RWPE2 (cell line): ENCODE measurements at regions not wholly inside any gene's neighbourhood (a gene's known extent, or its start where the extent isn't known, plus 50 kb on each side); places are given as distances from the start of the nearest gene placed in this dataset.
"Not testable (repeated sequence)": the region's sequence is repeated elsewhere in the genome, so short reads cannot be mapped to it uniquely, and the experiment has no call there.

Experiments
- ATAC-seq: fragments of 200-7000 bp; cut with Tn5 transposase; 3 replicates; pipeline ENCODE4 v1.9.1; 2021; ENCODE audit warnings: low read depth
- DNase-seq: peaks from one replicate; pipeline ENCODE4 v3.0.0-alpha.2; 2020; ENCODE audit warnings: low spot score
- H3K27ac ChIP-seq: fragments of 450-650 bp; 2 replicates; pipeline ENCODE4 v1.5.1; 2017; ENCODE audit warnings: mild to moderate bottlenecking; ENCODE audit not compliant: poor library complexity, severe bottlenecking
- H3K27me3 ChIP-seq: fragments of 250-450 bp; sonication (Bioruptor Pico); 2 replicates; pipeline ENCODE4 v1.5.1; 2021; ENCODE audit warnings: mild to moderate bottlenecking, moderate library complexity; ENCODE audit not compliant: insufficient read depth, poor library complexity, severe bottlenecking
- H3K36me3 ChIP-seq: fragments of 250-450 bp; sonication (Bioruptor Pico); 2 replicates; pipeline ENCODE4 v1.5.1; 2020; ENCODE audit warnings: low read depth, mild to moderate bottlenecking, moderate library complexity
- H3K4me1 ChIP-seq: fragments of 250-450 bp; sonication (Bioruptor Pico); 2 replicates; pipeline ENCODE4 v1.5.1; 2021; ENCODE audit warnings: mild to moderate bottlenecking, moderate library complexity; ENCODE audit not compliant: insufficient read depth, poor library complexity, severe bottlenecking
- H3K4me3 ChIP-seq: fragments of 250-450 bp; sonication (Bioruptor Pico); 2 replicates; pipeline ENCODE4 v1.5.1; 2021; ENCODE audit warnings: mild to moderate bottlenecking, moderate library complexity; ENCODE audit not compliant: severe bottlenecking
- H3K9me3 ChIP-seq: fragments of 250-450 bp; sonication (Bioruptor Pico); 2 replicates; pipeline ENCODE4 v1.5.1; 2021; ENCODE audit warnings: mild to moderate bottlenecking, moderate library complexity; ENCODE audit not compliant: severe bottlenecking
- TF ChIP-seq, protein P1 (sequence below): fragments of 450-650 bp; IDR thresholded peaks from one replicate; pipeline ENCODE4 v1.5.1; 2017; ENCODE audit warnings: mild to moderate bottlenecking, moderate library complexity; ENCODE audit not compliant: poor library complexity, severe bottlenecking

DNA sequence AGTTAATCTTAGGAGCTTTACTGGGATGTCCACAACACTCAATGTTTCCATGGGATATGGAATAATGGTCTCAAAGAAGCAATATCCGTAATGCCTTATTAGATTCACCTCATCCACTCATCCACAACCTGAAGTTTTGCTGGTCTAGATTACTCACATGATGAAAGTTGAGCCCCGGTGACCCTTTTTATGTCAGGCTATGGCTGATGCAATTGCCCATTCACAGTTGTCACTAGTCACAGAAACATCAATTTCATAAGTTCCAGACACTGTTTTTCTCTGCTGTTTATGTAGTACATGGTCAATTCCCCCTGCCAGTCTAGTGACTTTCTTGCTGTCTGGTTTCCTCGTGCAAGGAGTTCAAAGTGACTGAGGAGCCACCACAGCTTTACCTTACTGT, 491.2 kb upstream of the ATXN8OS start:
- H3K9me3 ChIP-seq = no peaks in the 10 kb centered on the region
- H3K4me1 ChIP-seq = no peaks in the 10 kb centered on the region
- ATAC-seq = no peak
- no peak overlapping the region for H3K4me3 ChIP-seq
- H3K27me3 ChIP-seq = no peaks in the 10 kb centered on the region
- H3K27ac ChIP-seq = no peak overlapping the region
- DNase-seq = no peak
- TF ChIP-seq, protein P1, sequence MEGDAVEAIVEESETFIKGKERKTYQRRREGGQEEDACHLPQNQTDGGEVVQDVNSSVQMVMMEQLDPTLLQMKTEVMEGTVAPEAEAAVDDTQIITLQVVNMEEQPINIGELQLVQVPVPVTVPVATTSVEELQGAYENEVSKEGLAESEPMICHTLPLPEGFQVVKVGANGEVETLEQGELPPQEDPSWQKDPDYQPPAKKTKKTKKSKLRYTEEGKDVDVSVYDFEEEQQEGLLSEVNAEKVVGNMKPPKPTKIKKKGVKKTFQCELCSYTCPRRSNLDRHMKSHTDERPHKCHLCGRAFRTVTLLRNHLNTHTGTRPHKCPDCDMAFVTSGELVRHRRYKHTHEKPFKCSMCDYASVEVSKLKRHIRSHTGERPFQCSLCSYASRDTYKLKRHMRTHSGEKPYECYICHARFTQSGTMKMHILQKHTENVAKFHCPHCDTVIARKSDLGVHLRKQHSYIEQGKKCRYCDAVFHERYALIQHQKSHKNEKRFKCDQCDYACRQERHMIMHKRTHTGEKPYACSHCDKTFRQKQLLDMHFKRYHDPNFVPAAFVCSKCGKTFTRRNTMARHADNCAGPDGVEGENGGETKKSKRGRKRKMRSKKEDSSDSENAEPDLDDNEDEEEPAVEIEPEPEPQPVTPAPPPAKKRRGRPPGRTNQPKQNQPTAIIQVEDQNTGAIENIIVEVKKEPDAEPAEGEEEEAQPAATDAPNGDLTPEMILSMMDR = no peak
- no peaks in the 10 kb centered on the region for H3K36me3 ChIP-seq

DNA sequence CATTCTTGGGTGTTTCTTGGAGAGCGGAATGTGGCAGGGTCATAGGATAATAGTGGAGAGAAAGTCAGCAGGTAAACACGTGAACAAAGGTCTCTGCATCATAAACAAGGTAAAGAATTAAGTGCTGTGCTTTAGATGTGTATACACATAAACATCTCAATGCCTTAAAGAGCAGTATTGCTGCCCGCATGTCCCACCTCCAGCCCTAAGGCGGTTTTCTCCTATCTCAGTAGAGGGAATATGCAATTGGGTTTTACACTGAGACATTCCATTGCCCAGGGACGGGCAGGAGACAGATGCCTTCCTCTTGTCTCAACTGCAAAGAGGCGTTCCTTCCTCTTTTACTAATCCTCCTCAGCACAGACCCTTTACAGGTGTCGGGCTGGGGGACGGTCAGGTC, 492.6 kb upstream of the ATXN8OS start:
- not testable (repeated sequence) for H3K4me3 ChIP-seq, DNase-seq, H3K9me3 ChIP-seq, H3K36me3 ChIP-seq, H3K27ac ChIP-seq, H3K4me1 ChIP-seq, ATAC-seq, H3K27me3 ChIP-seq

DNA sequence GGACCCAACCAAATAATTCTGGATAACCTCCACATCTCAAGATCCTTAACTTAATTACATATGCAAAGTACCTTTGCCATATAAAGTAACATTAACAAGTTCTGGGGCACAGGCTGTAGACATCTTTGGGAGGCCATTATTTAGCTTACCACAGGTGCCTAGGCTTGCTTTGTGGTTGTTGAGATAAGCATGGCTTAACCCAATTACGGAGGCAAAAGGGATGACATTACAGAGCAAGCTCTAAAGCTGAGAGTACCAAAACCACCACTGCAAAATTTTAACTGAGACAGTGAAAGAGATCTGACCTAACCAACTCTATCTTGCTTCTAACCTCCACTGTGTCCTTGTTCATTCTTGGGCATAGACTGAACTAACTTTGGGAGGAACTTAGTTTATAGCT, 502.9 kb upstream of the ATXN8OS start:
- ATAC-seq = no peak
- DNase-seq = no peak
- Histone ChIP-seq H3K27ac (no peak overlapping the region), H3K9me3 (no peaks in the 10 kb centered on the region), H3K4me3 (no peak overlapping the region), H3K27me3 (no peaks in the 10 kb centered on the region), H3K4me1 (no peaks in the 10 kb centered on the region), H3K36me3 (no peaks in the 10 kb centered on the region)
- TF ChIP-seq, protein P1 = no peak

DNA sequence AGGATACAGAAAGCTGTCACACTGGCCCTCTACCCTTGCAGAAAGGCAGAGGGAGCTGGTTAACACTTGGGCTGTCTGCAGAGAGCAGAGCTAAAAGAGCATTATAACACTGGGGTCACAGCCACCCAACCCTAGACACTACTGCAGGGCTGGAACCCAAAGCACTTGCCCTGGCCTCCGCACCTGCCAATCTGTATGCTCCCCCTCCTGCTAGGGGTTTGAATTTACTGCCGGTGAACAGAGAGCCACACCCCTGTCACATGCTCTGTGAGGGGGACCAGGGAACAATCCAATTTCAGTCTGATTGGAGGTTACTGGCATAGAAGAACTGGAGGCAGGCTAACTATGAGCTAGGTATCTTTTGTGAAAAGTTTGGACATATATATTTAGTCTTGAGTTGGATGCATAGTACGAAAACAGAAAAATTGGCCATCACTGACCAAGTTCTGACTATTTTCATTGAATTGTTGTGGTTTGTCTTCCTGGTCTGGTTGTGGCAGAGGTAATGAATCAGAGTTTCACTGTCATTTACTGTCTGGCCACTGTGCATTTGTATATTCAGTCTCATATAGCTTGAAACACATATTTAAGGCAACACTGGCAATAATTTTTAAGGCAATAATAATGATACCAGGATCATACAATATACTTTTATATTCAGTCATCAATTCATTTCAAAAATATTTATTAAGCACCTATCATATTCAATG, 504.3 kb upstream of the ATXN8OS start:
- no peaks in the 10 kb centered on the region for H3K4me1 ChIP-seq
- DNase-seq (no peak), ATAC-seq (no peak)
- TF ChIP-seq, protein P1 = no peak
- no peaks in the 10 kb centered on the region for H3K9me3 ChIP-seq
- H3K36me3 ChIP-seq = no peaks in the 10 kb centered on the region
- no peak overlapping the region for H3K4me3 ChIP-seq
- H3K27ac ChIP-seq = no peak overlapping the region
- H3K27me3 ChIP-seq = no peaks in the 10 kb centered on the region

DNA sequence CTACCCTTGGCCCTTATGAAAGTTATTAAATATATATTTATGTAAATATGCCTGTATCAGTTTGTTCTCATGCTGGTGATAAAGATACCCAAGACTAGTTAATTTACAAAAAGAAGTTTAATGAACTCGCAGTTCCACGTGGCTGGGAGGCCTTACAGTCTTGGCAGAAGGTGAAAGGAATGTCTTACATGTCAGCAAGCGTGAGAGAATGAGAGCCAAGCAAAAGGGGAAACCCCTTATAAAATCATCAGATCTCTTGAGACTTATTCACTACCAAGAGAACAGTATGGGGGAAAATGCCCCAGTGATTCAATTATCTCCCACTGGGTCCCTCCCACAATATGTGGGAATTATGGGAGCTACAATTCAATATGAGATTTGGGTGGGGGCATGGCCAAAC, 506.0 kb upstream of the ATXN8OS start:
- Histone ChIP-seq H3K4me1 (no peaks in the 10 kb centered on the region), H3K27me3 (no peaks in the 10 kb centered on the region), H3K27ac (no peak overlapping the region), H3K4me3 (no peak overlapping the region), H3K9me3 (no peaks in the 10 kb centered on the region), H3K36me3 (no peaks in the 10 kb centered on the region)
- TF ChIP-seq, protein P1 = no peak
- DNase-seq (no peak), ATAC-seq (no peak)
